ENCODE measurements at regions not wholly inside any gene's neighbourhood (a gene's known extent, or its start where the extent isn't known, plus 50 kb on each side); places are given as distances from the start of the nearest gene placed in this dataset.
"Not testable (repeated sequence)": the region's sequence is repeated elsewhere in the genome, so short reads cannot be mapped to it uniquely, and the experiment has no call there.

GRCh38 chr16:29115802-29116141 is 130.9 kb downstream of the LAT start:
- not testable (repeated sequence) for DNase-seq (ENCODE audit: low read depth in 2 of 3, low spot score in 2 of 3)

- peak in 1 of 3 experiments; percentile 12 for DNase-seq (ENCODE audit: low read depth in 2 of 3, low spot score in 2 of 3)
Measured at GRCh38 chr16:29114989-29115801, 130.3 kb downstream of the LAT start.

GRCh38 chr16:29114574-29114973 is 129.7 kb downstream of the LAT start:
- DNase-seq (ENCODE audit: low read depth in 2 of 3, low spot score in 2 of 3), result no peak

- DNase-seq (ENCODE audit: low read depth in 2 of 3, low spot score in 2 of 3), result not testable (repeated sequence)
Measured at GRCh38 chr16:29113446-29113845, 128.6 kb downstream of the LAT start.

- DNase-seq (ENCODE audit: low read depth in 2 of 3, low spot score in 2 of 3), result no peak
Measured at GRCh38 chr16:29112755-29113347, 128.0 kb downstream of the LAT start.

- DNase-seq (ENCODE audit: low read depth in 2 of 3, low spot score in 2 of 3), result not testable (repeated sequence)
Measured at GRCh38 chr16:29111901-29112680, 127.2 kb downstream of the LAT start.

GRCh38 chr16:29111421-29111820 is 126.6 kb downstream of the LAT start:
- DNase-seq (ENCODE audit: low read depth in 2 of 3, low spot score in 2 of 3), result no peak

GRCh38 chr16:29108625-29109169 is 123.8 kb downstream of the LAT start:
- DNase-seq (ENCODE audit: low read depth in 2 of 3, low spot score in 2 of 3), result not testable (repeated sequence)

- DNase-seq (ENCODE audit: low read depth in 2 of 3, low spot score in 2 of 3), result no peak
Measured at GRCh38 chr16:29107299-29107698, 122.4 kb downstream of the LAT start.

GRCh38 chr16:29106259-29106908 is 121.5 kb downstream of the LAT start:
- not testable (repeated sequence) for DNase-seq (ENCODE audit: low read depth in 2 of 3, low spot score in 2 of 3)

GRCh38 chr16:29104600-29104999 is 119.7 kb downstream of the LAT start:
- not testable (repeated sequence) for DNase-seq (ENCODE audit: low read depth in 2 of 3, low spot score in 2 of 3)

- not testable (repeated sequence) for DNase-seq (ENCODE audit: low read depth in 2 of 3, low spot score in 2 of 3)
Measured at GRCh38 chr16:29097965-29098364, 113.1 kb downstream of the LAT start.

GRCh38 chr16:29094729-29095624 is 110.1 kb downstream of the LAT start:
- not testable (repeated sequence) for DNase-seq (ENCODE audit: low read depth in 2 of 3, low spot score in 2 of 3)

GRCh38 chr16:29094325-29094724 is 109.5 kb downstream of the LAT start:
- not testable (repeated sequence) for DNase-seq (ENCODE audit: low read depth in 2 of 3, low spot score in 2 of 3)

- not testable (repeated sequence) for DNase-seq (ENCODE audit: low read depth in 2 of 3, low spot score in 2 of 3)
Measured at GRCh38 chr16:29089679-29090078, 104.8 kb downstream of the LAT start.

GRCh38 chr16:29087673-29088072 is 102.8 kb downstream of the LAT start:
- not testable (repeated sequence) for DNase-seq (ENCODE audit: low read depth in 2 of 3, low spot score in 2 of 3)

GRCh38 chr16:29081829-29082639 is 97.2 kb downstream of the LAT start:
- DNase-seq (ENCODE audit: low read depth in 2 of 3, low spot score in 2 of 3), result peak in 1 of 3 experiments; percentile 16

GRCh38 chr16:29074554-29075402 is 89.9 kb downstream of the LAT start:
- DNase-seq (ENCODE audit: low read depth in 2 of 3, low spot score in 2 of 3), result peak in 2 of 3 experiments; percentile 35 to 37

Data from activated CD8-positive, alpha-beta memory T cell treated with anti-CD3 and anti-CD28 coated beads for 48 hours (primary cell).